ENCODE measurements at regions not wholly inside any gene's neighbourhood (a gene's known extent, or its start where the extent isn't known, plus 50 kb on each side); places are given as distances from the start of the nearest gene placed in this dataset.

GRCh38 chr10:4720463-4720862 is 105.5 kb upstream of the AKR1E2 start:
- no peak for DNase-seq (ENCODE audit: low spot score)

GRCh38 chr10:4719671-4720070 is 106.3 kb upstream of the AKR1E2 start:
- Histone ChIP-seq H3K27ac (no peak overlapping the region), H3K4me3 (no peak overlapping the region)
- TF ChIP-seq CTCF (IDR thresholded peaks at IDR 0.05), result no peak
- no peak for DNase-seq (ENCODE audit: low spot score)

More at GRCh38 chr10:4720463-4720862, 105.5 kb upstream of the AKR1E2 start:
- Histone ChIP-seq H3K4me3 (no peak overlapping the region), H3K27ac (no peak overlapping the region)
- no peak for TF ChIP-seq CTCF (IDR thresholded peaks at IDR 0.05)

GRCh38 chr10:4719036-4719435 is 107.0 kb upstream of the AKR1E2 start:
- DNase-seq (ENCODE audit: low spot score), result no peak
- no peak overlapping the region for H3K27ac ChIP-seq
- TF ChIP-seq CTCF (IDR thresholded peaks at IDR 0.05), result no peak
- no peak overlapping the region for H3K4me3 ChIP-seq

GRCh38 chr10:4718544-4718943 is 107.5 kb upstream of the AKR1E2 start:
- H3K4me3 ChIP-seq, result no peak overlapping the region
- DNase-seq (ENCODE audit: low spot score), result no peak
- TF ChIP-seq CTCF (IDR thresholded peaks at IDR 0.05), result no peak
- H3K27ac ChIP-seq, result no peak overlapping the region

- no peak overlapping the region for H3K27ac ChIP-seq
- TF ChIP-seq CTCF (IDR thresholded peaks at IDR 0.05), result no peak
- no peak for DNase-seq (ENCODE audit: low spot score)
- no peak overlapping the region for H3K4me3 ChIP-seq
These were observed 108.3 kb upstream of the AKR1E2 start for GRCh38 chr10:4717670-4718069.

GRCh38 chr10:4710858-4711257 is 115.1 kb upstream of the AKR1E2 start:
- H3K4me3 ChIP-seq, result no peak overlapping the region
- TF ChIP-seq CTCF (IDR thresholded peaks at IDR 0.05), result no peak
- DNase-seq (ENCODE audit: low spot score), result no peak
- H3K27ac ChIP-seq, result no peak overlapping the region

- no peak overlapping the region for H3K4me3 ChIP-seq
- TF ChIP-seq CTCF (IDR thresholded peaks at IDR 0.05), result no peak
- no peak for DNase-seq (ENCODE audit: low spot score)
- no peak overlapping the region for H3K27ac ChIP-seq
These were observed 117.8 kb upstream of the AKR1E2 start for GRCh38 chr10:4708123-4708759.
